NT2/D1 (cell line): ENCODE measurements at regions not wholly inside any gene's neighbourhood (a gene's known extent, or its start where the extent isn't known, plus 50 kb on each side); places are given as distances from the start of the nearest gene placed in this dataset.
"Not testable (repeated sequence)": the region's sequence is repeated elsewhere in the genome, so short reads cannot be mapped to it uniquely, and the experiment has no call there.

ENCODE experiments used
- DNase-seq: peaks from one replicate; pipeline ENCODE4 v3.0.0-alpha.2; 2011; ENCODE audit warnings: low read depth, low spot score
- H3K27me3 ChIP-seq: 2 replicates; pipeline ENCODE4 v1.6.0; 2011; ENCODE audit warnings: mild to moderate bottlenecking; ENCODE audit not compliant: insufficient read length, insufficient read depth
- H3K36me3 ChIP-seq: 2 replicates; pipeline ENCODE4 v1.6.1; 2011; ENCODE audit warnings: mild to moderate bottlenecking, low read length, mixed read lengths; ENCODE audit not compliant: insufficient read depth, insufficient read length
- H3K4me1 ChIP-seq: 2 replicates; pipeline ENCODE4 v1.5.1; 2011; ENCODE audit not compliant: insufficient read depth, insufficient read length
- H3K4me3 ChIP-seq: 2 replicates; pipeline ENCODE4 v1.5.1; 2011; ENCODE audit warnings: low read depth; ENCODE audit not compliant: insufficient read length
- H3K9ac ChIP-seq: 2 replicates; pipeline ENCODE4 v1.6.0; 2011; ENCODE audit warnings: low read depth; ENCODE audit not compliant: insufficient read length
- H3K9me3 ChIP-seq: 2 replicates; pipeline ENCODE4 v1.5.1; 2011; ENCODE audit warnings: mild to moderate bottlenecking, low read length; ENCODE audit not compliant: insufficient read depth
- SUZ12 ChIP-seq: IDR thresholded peaks from 2 replicates; pipeline ENCODE4 v1.6.1; 2011; ENCODE audit not compliant: insufficient read length, insufficient read depth; ENCODE audit errors: extremely low read depth
- YY1 ChIP-seq: IDR thresholded peaks from 2 replicates; pipeline ENCODE4 v1.6.1; 2011; ENCODE audit not compliant: insufficient read length, insufficient read depth
- ZNF274 ChIP-seq: IDR thresholded peaks from 2 replicates; pipeline ENCODE4 v1.6.1; 2011; ENCODE audit warnings: mild to moderate bottlenecking, low read depth, low read length

DNA sequence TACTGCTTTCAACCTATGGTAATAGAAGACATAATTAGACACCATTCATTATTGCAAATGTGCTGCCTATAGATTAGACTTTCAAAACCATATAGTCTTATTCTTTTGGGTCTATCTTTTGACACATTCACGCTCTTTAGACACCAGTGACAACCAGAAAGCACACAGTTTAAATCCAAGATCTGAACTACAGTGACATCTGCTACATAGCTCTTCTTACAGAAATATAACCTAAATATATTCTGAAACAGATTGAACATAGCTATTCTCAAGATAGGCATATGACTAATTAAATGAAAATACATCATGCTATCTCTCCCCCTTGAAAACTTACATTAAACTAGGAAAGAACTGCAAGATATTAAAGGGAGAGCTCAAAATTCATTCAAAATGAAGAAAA, 514.2 kb upstream of the SLITRK6 start:
- H3K4me3 ChIP-seq: no peak overlapping the region
- no peak overlapping the region for H3K9ac ChIP-seq
- no peak for DNase-seq
- no peaks in the 10 kb centered on the region for H3K36me3 ChIP-seq
- no peaks in the 10 kb centered on the region for H3K27me3 ChIP-seq
- H3K4me1 ChIP-seq: no peaks in the 10 kb centered on the region
- TF ChIP-seq SUZ12 (no peak), ZNF274 (no peak), YY1 (no peak)
- no peaks in the 10 kb centered on the region for H3K9me3 ChIP-seq

DNA sequence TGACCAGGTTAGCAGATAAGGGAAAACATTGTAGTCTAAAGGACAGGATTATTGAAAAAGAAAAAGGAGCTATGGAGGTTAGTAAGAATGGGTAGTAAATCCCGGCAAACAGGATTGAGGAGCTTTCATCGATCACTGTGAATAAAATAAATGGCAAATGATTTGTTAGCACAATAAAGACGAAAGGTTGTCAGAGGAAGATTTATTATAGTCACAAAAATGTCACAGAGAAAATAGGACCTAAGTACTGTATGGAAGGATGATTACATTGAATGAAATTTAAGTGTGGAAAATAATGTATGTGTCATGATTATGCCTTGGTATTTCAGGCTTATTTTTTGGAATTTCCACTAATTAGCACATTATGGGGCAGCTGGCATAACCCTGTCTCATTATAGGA, 519.2 kb upstream of the SLITRK6 start:
- no peaks in the 10 kb centered on the region for H3K9me3 ChIP-seq
- no peak overlapping the region for H3K4me3 ChIP-seq
- DNase-seq: no peak
- no peaks in the 10 kb centered on the region for H3K27me3 ChIP-seq
- no peaks in the 10 kb centered on the region for H3K36me3 ChIP-seq
- no peak overlapping the region for H3K9ac ChIP-seq
- TF ChIP-seq SUZ12: no peak
- no peak for TF ChIP-seq ZNF274
- TF ChIP-seq YY1: no peak
- no peaks in the 10 kb centered on the region for H3K4me1 ChIP-seq

DNA sequence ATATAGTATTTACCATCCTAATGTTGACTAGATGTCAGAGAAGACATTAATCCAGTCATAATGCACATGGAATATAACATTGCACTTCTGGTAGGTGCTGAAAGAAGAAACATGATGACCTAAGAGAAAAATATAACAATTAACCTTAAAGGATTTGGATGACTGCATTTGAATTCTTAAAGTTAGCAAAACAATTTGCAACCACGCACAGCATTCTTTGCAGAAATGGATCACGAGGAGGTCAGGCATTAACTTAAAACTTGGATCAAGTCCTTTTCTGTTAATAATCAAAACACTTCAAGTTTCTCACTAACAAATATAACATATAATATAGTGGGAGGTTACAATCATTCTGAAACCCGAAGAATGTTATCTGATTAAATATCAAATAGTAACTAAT, 525.0 kb upstream of the SLITRK6 start:
- Histone ChIP-seq H3K36me3 (no peaks in the 10 kb centered on the region), H3K9ac (no peak overlapping the region), H3K4me3 (no peak overlapping the region), H3K27me3 (no peaks in the 10 kb centered on the region), H3K4me1 (no peaks in the 10 kb centered on the region), H3K9me3 (no peaks in the 10 kb centered on the region)
- no peak for TF ChIP-seq YY1
- no peak for TF ChIP-seq ZNF274
- TF ChIP-seq SUZ12: no peak
- DNase-seq: no peak

DNA sequence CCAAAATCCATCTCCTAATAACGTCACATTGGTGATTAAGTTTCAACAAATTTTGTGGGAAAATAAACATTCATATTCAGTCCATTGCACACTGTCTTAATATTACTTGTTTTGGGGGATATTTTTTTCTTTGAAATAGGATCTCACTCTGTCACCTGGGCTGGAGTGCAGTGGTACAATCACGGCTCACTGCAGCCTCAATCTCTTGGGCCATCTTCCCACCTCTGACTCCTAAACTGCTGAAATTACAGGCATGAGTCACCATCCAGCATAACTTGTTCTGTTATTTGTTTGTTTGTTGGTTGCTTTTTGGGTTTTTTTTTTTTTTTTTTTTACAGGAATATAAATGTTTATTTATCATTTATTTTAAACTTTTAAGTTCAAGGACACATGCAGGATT, 556.1 kb upstream of the SLITRK6 start:
- no peak for DNase-seq
- Histone ChIP-seq H3K27me3 (no peaks in the 10 kb centered on the region), H3K9me3 (no peaks in the 10 kb centered on the region), H3K36me3 (no peaks in the 10 kb centered on the region), H3K9ac (no peak overlapping the region), H3K4me3 (no peak overlapping the region), H3K4me1 (no peaks in the 10 kb centered on the region)
- no peak for TF ChIP-seq ZNF274
- no peak for TF ChIP-seq SUZ12
- TF ChIP-seq YY1: no peak

DNA sequence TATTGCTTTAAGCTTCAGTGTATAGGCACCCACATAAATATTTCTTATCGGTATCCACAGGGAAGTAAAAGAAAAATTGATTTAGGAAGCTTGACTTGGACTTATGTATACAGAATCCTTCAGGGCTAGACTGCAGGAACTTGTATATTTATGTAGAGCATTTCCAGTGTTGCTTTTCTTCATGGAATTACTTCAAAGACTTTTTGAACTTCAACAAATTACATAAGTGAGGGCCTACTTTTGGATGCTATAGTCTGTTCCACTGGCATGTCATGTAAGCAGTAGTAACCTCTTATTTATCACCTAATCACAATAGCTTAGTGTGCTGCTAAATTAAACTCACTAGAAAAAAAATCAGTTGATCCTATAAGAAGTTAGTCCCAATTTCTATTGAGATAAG, 557.9 kb upstream of the SLITRK6 start:
- Histone ChIP-seq H3K4me1 (no peaks in the 10 kb centered on the region), H3K4me3 (no peak overlapping the region), H3K27me3 (no peaks in the 10 kb centered on the region), H3K9ac (no peak overlapping the region), H3K9me3 (no peaks in the 10 kb centered on the region), H3K36me3 (no peaks in the 10 kb centered on the region)
- DNase-seq: no peak
- no peak for TF ChIP-seq YY1
- no peak for TF ChIP-seq SUZ12
- no peak for TF ChIP-seq ZNF274

DNA sequence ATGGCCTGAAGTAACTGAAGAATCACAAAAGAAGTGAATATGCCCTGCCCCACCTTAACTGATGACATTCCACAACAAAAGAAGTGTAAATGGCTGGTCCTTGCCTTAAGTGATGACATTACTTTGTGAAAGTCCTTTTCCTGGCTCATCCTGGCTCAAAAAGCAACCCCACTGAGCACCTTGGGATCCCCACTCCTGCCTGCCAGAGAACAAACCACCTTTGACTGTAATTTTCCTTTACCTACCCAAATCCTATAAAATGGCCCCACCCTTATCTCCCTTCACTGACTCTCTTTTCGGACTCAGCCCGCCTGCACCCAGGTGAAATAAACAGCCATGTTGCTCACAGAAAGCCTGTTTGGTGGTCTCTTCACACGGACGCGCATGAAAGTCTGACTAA, 564.5 kb upstream of the SLITRK6 start:
- not testable (repeated sequence) for H3K9ac ChIP-seq, H3K9me3 ChIP-seq, H3K4me1 ChIP-seq, H3K27me3 ChIP-seq, H3K36me3 ChIP-seq, DNase-seq, H3K4me3 ChIP-seq

DNA sequence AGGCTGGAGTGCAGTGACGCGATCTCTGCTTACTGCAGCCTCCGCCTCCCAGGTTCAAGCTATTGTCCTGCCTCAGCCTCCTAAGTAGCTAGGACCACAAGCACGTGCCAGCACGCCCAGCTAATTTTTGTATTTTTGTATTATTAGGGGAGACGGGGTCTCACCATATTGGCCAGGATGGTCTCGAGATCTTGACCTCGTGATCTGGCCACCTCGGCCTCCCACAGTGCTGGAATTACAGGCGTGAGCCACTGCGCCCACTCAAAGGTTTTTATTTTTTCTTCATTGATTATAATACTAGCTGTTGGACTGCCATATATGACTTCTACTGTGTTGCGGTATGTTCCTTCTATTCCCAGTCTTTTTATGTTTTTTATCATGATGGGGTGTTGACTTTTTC, 569.7 kb upstream of the SLITRK6 start:
- Histone ChIP-seq H3K27me3 (no peaks in the 10 kb centered on the region), H3K36me3 (no peaks in the 10 kb centered on the region), H3K4me3 (no peak overlapping the region), H3K4me1 (no peaks in the 10 kb centered on the region), H3K9ac (no peak overlapping the region), H3K9me3 (no peaks in the 10 kb centered on the region)
- no peak for TF ChIP-seq YY1
- TF ChIP-seq ZNF274: no peak
- TF ChIP-seq SUZ12: no peak
- DNase-seq: no peak

DNA sequence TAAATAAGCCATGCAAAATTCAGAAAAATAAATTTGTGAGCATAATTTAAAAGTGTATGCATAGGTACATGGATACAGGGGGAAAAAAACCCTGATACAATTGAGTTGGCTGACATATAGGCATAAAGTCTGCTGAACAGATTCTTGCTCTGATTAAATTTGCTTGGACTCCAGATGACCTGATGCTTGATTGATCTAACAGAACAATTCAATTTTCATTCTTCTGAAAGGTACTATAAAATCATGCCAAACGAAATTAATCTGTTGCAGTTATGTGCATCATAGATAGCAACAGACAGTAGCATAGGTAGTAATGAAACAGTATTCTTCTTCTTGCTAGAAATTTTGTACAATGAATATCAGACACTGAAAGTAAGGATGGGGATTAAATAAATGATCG, 578.2 kb upstream of the SLITRK6 start:
- Histone ChIP-seq H3K9ac (no peak overlapping the region), H3K4me3 (no peak overlapping the region), H3K9me3 (no peaks in the 10 kb centered on the region), H3K36me3 (no peaks in the 10 kb centered on the region), H3K4me1 (no peaks in the 10 kb centered on the region), H3K27me3 (no peaks in the 10 kb centered on the region)
- no peak for DNase-seq
- TF ChIP-seq SUZ12 (no peak), YY1 (no peak), ZNF274 (no peak)
